GM21619 (cell line): ENCODE measurements at regions not wholly inside any gene's neighbourhood (a gene's known extent, or its start where the extent isn't known, plus 50 kb on each side); places are given as distances from the start of the nearest gene placed in this dataset.

Experiments used
- ATAC-seq: cut with Tn5 transposase; IDR thresholded peaks from one replicate; pipeline ENCODE4 v1.9.1; 2021; ENCODE audit not compliant: unreplicated experiment

GRCh38 chr6:26304797-26305640 lies 60.0 kb upstream of the BTN3A2 start:
- peak; percentile 40 for ATAC-seq

DNA sequence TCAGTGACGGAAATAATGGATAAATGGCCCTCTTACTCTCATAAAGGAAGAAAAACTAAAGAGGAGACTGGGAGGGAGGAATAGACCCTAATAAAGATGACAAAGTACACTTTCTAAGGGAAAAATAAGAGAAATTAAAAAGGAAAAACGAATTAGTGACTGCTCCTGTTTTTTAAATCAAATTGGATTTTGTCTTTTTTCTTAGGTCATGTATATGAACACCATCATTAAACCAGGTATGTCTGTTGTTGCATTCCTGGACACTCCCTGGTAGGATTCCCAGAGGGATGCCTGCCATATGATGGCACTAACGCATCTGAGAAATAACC lies 59.4 kb upstream of the BTN3A2 start:
- ATAC-seq: no peak

DNA sequence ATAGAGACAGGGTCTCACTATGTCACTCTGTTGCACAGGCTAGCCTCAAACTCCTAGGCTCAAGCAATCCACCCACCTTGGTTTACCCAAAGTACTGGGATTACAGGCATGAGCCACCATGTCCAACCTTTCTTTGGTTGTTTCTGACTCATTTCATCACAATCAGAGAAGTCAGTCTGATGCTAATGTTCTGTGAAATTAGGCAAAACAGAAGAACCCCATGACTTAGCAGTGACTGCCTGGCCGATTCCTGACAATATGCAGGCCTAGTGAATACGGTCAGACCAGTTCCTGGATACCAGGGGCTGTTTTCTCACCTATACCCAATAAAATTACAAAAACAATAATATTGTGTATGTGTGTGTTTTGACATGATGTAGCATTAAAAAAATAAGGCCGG lies 58.8 kb upstream of the BTN3A2 start:
- no peak for ATAC-seq

GRCh38 chr6:26307850-26308249 lies 57.1 kb upstream of the BTN3A2 start:
- no peak for ATAC-seq

DNA sequence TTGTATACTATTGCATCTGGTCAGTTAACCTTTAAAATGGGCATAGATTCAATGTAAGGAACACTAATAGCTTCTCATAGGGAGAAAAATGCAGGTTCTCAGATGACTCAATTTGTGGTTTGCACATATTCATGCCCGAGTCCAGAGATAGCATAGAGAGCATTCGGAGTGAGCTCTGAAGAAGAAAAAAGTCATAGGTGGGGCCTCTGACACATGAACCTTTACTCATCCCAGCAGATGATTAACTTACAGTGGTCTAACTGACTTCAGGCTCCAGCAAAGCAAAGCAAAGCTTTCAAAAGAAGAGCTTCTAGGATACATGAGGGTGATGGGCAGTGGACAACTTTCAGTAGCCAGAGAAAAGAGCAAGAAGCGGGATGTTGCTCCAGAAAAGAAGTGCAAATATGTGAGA lies 55.3 kb upstream of the BTN3A2 start:
- ATAC-seq: peak; percentile 40

GRCh38 chr6:26311012-26311384 lies 54.0 kb upstream of the BTN3A2 start:
- no peak for ATAC-seq

DNA sequence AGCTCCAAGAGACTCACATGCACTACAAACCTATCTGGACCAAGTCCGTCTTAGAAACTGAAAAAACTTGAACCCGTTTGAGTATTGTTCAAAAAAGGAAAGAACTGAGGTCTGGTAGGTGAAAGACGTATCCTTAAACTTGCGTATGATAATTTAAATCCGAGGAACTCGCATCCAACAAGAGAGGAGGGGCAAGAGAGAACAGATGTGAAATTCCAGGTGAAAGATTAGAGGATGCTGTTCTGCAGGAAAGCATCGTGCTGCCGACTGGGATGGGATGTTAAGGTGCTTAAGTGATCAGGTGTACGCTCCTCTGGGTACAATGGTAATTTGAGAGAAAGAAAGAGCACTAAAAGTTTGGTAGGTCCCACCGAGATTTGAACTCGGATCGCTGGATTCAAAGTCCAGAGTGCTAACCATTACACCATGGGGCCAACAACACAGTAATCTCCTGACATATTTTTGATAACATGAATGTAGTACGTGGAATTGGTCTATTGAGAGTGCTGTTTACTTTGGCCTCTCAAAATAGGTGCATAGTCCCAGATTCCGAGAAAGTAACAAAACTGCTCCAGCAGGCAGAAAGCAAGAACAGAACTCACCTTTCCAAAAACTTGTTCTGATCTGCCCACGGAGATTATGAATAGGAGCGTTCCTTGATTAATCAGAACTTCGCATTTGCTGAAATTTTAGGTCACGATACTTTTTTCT lies 53.5 kb upstream of the BTN3A2 start:
- no peak for ATAC-seq

DNA sequence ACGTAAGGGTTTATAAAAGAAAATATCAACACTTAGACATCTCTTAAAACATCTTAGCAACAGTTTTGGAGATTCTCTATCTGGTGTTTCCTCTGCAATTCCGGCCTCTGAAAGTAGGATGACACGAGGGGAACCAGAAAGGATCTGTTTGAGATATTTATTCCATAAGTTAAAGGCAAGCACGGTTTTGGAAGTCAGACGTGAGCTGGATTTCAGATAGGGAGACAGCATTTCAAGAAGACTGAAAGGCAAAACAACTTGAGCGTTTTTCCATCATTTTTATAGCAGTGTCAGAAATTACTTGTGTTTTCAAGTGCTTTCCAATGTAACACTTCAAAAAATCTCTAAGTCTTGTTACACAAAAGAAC lies 52.9 kb upstream of the BTN3A2 start:
- ATAC-seq: no peak

DNA sequence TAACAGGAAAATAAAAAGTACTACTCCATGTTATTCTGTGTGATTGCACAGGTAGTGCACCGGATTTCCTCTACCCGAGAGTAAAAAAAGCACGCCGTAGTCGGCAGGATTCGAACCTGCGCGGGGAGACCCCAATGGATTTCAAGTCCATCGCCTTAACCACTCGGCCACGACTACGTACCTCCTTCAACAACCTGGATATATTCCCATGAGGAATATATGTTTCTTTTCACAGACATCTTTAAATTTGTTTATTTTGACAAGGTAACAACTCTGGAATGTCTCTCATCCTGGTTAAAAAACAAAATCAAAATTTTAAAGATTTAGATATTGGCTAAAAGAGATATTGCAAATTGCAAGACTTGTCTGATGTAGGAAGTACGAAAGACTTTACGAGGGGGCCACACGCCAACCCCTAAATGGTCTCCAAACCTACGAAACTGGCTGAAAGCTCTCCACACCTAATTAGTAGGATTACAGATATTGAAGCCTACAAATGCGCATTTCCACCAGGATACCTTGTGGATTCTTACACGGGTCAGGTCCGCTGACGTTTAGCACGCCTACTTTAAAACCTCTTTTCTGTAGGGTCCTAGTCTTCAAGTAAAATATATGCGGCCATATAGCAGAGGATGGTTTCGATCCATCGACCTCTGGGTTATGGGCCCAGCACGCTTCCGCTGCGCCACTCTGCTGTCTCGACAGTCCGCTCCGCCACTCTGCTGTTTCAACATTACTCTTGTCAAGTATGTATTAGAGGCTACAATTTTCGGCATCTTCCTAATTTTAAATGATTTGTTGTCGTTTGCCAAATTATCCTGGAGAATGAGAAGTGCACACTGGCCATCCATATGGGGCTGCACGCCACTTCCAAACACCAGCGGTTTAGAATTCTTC lies 52.2 kb upstream of the BTN3A2 start:
- ATAC-seq: no peak
